GM12878 (cell line): ENCODE measurements at regions not wholly inside any gene's neighbourhood (a gene's known extent, or its start where the extent isn't known, plus 50 kb on each side); places are given as distances from the start of the nearest gene placed in this dataset.

Experiments used
- ATF7 ChIP-seq: fragments of 450-650 bp; IDR thresholded peaks from 2 replicates; pipeline ENCODE4 v1.6.1; 2016; ENCODE audit warnings: low read depth, mild to moderate bottlenecking
- BCL11A ChIP-seq: IDR thresholded peaks from 2 replicates; pipeline ENCODE4 v1.6.1; 2011; ENCODE audit warnings: low read depth, low read length
- BCL3 ChIP-seq: IDR thresholded peaks from 2 replicates; pipeline ENCODE4 v1.6.1; 2011; ENCODE audit warnings: borderline replicate concordance, low read depth, mild to moderate bottlenecking, moderate library complexity, low read length; ENCODE audit not compliant: insufficient read depth, poor library complexity, severe bottlenecking
- CBX5 ChIP-seq: sonication (generic); IDR thresholded peaks from 2 replicates; pipeline ENCODE4 v1.6.1; 2016; ENCODE audit warnings: low read depth, moderate library complexity, mild to moderate bottlenecking, inconsistent platforms
- CREB1 ChIP-seq: IDR thresholded peaks from 2 replicates; pipeline ENCODE4 v1.6.1; 2012; ENCODE audit warnings: low read depth, mild to moderate bottlenecking, inconsistent platforms
- CTCF ChIP-seq, 3 experiments: IDR thresholded peaks in 2 of 3; conservative IDR thresholded peaks in 1 of 3; 2 replicates each; pipeline ENCODE4 v1.5.1; 2011; ENCODE audit warnings: low read depth in 3 of 3, low read length in 3 of 3, mild to moderate bottlenecking in 3 of 3, control low read depth in 2 of 3, moderate library complexity in 2 of 3, inconsistent platforms in 1 of 3, mixed read lengths in 1 of 3; ENCODE audit not compliant: control insufficient read depth in 2 of 3, insufficient read depth in 1 of 3; ENCODE audit errors: extremely low read depth in 1 of 3
- CUX1 ChIP-seq: IDR thresholded peaks from 2 replicates; pipeline ENCODE4 v1.6.1; 2012; ENCODE audit warnings: improper control_type of control experiment, low read depth, low read length; ENCODE audit not compliant: insufficient replicate concordance
- ETV6 ChIP-seq, 2 experiments: fragments of 450-650 bp in 1 of 2; IDR thresholded peaks in 1 of 2; conservative IDR thresholded peaks in 1 of 2; 2 replicates each; pipeline ENCODE4 v1.6.1; 2014; ENCODE audit warnings: antibody characterized with exemption in 1 of 2, borderline replicate concordance in 1 of 2, low read depth in 1 of 2, mild to moderate bottlenecking in 1 of 2, moderate library complexity in 1 of 2
- FOXM1 ChIP-seq: IDR thresholded peaks from 2 replicates; pipeline ENCODE4 v1.6.1; 2012; ENCODE audit warnings: low read depth, mild to moderate bottlenecking, inconsistent platforms, low read length, moderate library complexity
- IRF4 ChIP-seq: IDR thresholded peaks from 2 replicates; pipeline ENCODE4 v1.6.1; 2011; ENCODE audit warnings: low read depth, low read length
- MTA3 ChIP-seq: IDR thresholded peaks from 2 replicates; pipeline ENCODE4 v1.6.1; 2012; ENCODE audit warnings: low read length, inconsistent platforms, borderline replicate concordance
- NFYB ChIP-seq: IDR thresholded peaks from 2 replicates; pipeline ENCODE4 v1.6.1; 2011; ENCODE audit warnings: low read depth, mild to moderate bottlenecking, low read length, improper control_type of control experiment, moderate library complexity; ENCODE audit not compliant: insufficient read depth
- PAX8 ChIP-seq: fragments of 450-650 bp; IDR thresholded peaks from 2 replicates; pipeline ENCODE4 v1.6.1; 2017; ENCODE audit warnings: mild to moderate bottlenecking, moderate library complexity
- POU2F2 ChIP-seq: IDR thresholded peaks from 3 replicates; pipeline ENCODE4 v1.6.1; 2011; ENCODE audit warnings: low read depth, mild to moderate bottlenecking, low read length, borderline replicate concordance
- RELB ChIP-seq: fragments of 450-650 bp; IDR thresholded peaks from 2 replicates; pipeline ENCODE4 v1.6.1; 2017; ENCODE audit warnings: low read depth, mild to moderate bottlenecking, moderate library complexity
- STAT1 ChIP-seq: fragments of 450-650 bp; conservative IDR thresholded peaks from 2 replicates; pipeline ENCODE4 v1.6.1; 2014; ENCODE audit warnings: antibody characterized with exemption, mild to moderate bottlenecking
- TCF12 ChIP-seq: IDR thresholded peaks from 2 replicates; pipeline ENCODE4 v1.6.1; 2011; ENCODE audit warnings: low read depth, mild to moderate bottlenecking, low read length
- YBX1 ChIP-seq: fragments of 450-650 bp; IDR thresholded peaks from 2 replicates; pipeline ENCODE4 v1.6.1; 2016; ENCODE audit warnings: antibody characterized with exemption
- YY1 ChIP-seq: IDR thresholded peaks from 2 replicates; pipeline ENCODE4 v1.6.1; 2011; ENCODE audit warnings: low read depth, mild to moderate bottlenecking, low read length
- ZBED1 ChIP-seq: IDR thresholded peaks from 2 replicates; pipeline ENCODE4 v1.6.1; 2016; ENCODE audit warnings: borderline replicate concordance

- peak; percentile 66; the same call in 1 of the 2 replicates for TF ChIP-seq RELB
- TF ChIP-seq YBX1, result no peak
- peak; percentile 48; the same call in 1 of the 2 replicates for TF ChIP-seq CREB1
- TF ChIP-seq ZBED1, result no peak
- TF ChIP-seq TCF12, result peak; percentile 56; the same call in 1 of the 2 replicates
- 0 out of 2 replicates have a peak, but pooled peaks have one; percentile 6 for TF ChIP-seq NFYB
- peak; percentile 65; the same call in 1 of the 2 replicates for TF ChIP-seq ATF7
- peak; percentile 30 for TF ChIP-seq BCL3
- peak; percentile 66; the same call in 1 of the 2 replicates for TF ChIP-seq FOXM1
- no peak for TF ChIP-seq CTCF (IDR thresholded peaks at IDR 0.05 in 2 of 3, conservative IDR thresholded peaks at IDR 0.05 in 1 of 3; ENCODE audit: control insufficient read depth in 2 of 3, extremely low read depth in 1 of 3, insufficient read depth in 1 of 3, low read depth in 3 of 3, low read length in 3 of 3)
- TF ChIP-seq IRF4, result peak; percentile 73; the same call in 1 of the 2 replicates
- TF ChIP-seq ETV6 (conservative IDR thresholded peaks at IDR 0.05 in 1 of 2, IDR thresholded peaks at IDR 0.05 in 1 of 2; ENCODE audit: borderline replicate concordance in 1 of 2, low read depth in 1 of 2), result peak in 1 of 2 experiments; percentile 45; a peak in 1 of 4 replicates
- peak; percentile 98 for TF ChIP-seq POU2F2
- 0 out of 2 replicates have a peak, but pooled peaks have one; percentile 41 for TF ChIP-seq BCL11A
- TF ChIP-seq STAT1, result no peak
- peak; percentile 46; the same call in 1 of the 2 replicates for TF ChIP-seq YY1
- peak; percentile 59; the same call in 1 of the 2 replicates for TF ChIP-seq CBX5
- no peak for TF ChIP-seq PAX8
- TF ChIP-seq MTA3, result peak; percentile 72; the same call in 1 of the 2 replicates
- no peak for TF ChIP-seq CUX1
Observed at GRCh38 chr5:68644971-68645370, 429.4 kb downstream of the PIK3R1 start (continued).
